Neuronal stem cell (in vitro differentiated cells): ENCODE measurements at regions not wholly inside any gene's neighbourhood (a gene's known extent, or its start where the extent isn't known, plus 50 kb on each side); places are given as distances from the start of the nearest gene placed in this dataset.
A peak's percentile ranks its signal among the peaks of the same experiment; 100 is the strongest.

Experiments
- DNase-seq: peaks from one replicate; pipeline ENCODE4 v3.0.0-alpha.2; 2013; ENCODE audit warnings: low spot score
- H2AFZ ChIP-seq: one replicate; pipeline ENCODE4 v1.6.1; 2013; ENCODE audit warnings: mild to moderate bottlenecking, low read length, inconsistent platforms
- H2AK5ac ChIP-seq: 2 replicates; pipeline ENCODE4 v1.6.1; 2013; ENCODE audit warnings: low read depth, mild to moderate bottlenecking, inconsistent platforms, low read length, moderate library complexity, mixed read lengths
- H2BK120ac ChIP-seq: 2 replicates; pipeline ENCODE4 v1.6.1; 2013; ENCODE audit warnings: low read depth, mild to moderate bottlenecking, inconsistent platforms, low read length, moderate library complexity, mixed read lengths
- H2BK12ac ChIP-seq: one replicate; pipeline ENCODE4 v1.6.1; 2013; ENCODE audit warnings: low read length, inconsistent platforms
- H2BK15ac ChIP-seq: 2 replicates; pipeline ENCODE4 v1.6.1; 2013; ENCODE audit warnings: mild to moderate bottlenecking, low read length, inconsistent platforms, mixed read lengths
- H2BK5ac ChIP-seq: one replicate; pipeline ENCODE4 v1.6.1; 2013; ENCODE audit warnings: inconsistent platforms, mild to moderate bottlenecking, low read length, moderate library complexity
- H3K14ac ChIP-seq: one replicate; pipeline ENCODE4 v1.6.1; 2013; ENCODE audit warnings: low read length, inconsistent platforms
- H3K18ac ChIP-seq: 2 replicates; pipeline ENCODE4 v1.6.1; 2013; ENCODE audit warnings: low read length, inconsistent platforms
- H3K23ac ChIP-seq: 2 replicates; pipeline ENCODE4 v1.6.1; 2013; ENCODE audit warnings: low read depth, mild to moderate bottlenecking, mixed read lengths, low read length, inconsistent platforms; ENCODE audit not compliant: poor library complexity
- H3K27ac ChIP-seq: replicated peaks from 3 replicates; pipeline ENCODE4 v1.5.1; 2013; ENCODE audit warnings: low read length, inconsistent platforms
- H3K27me3 ChIP-seq, 3 experiments: 2 replicates each; pipeline ENCODE4 v1.6.1; 2013; ENCODE audit warnings: low read length in 3 of 3, mild to moderate bottlenecking in 2 of 3, inconsistent platforms in 1 of 3, low read depth in 1 of 3, mixed read lengths in 1 of 3, moderate library complexity in 1 of 3; ENCODE audit not compliant: control insufficient read depth in 3 of 3, insufficient read depth in 3 of 3
- H3K36me3 ChIP-seq, 2 donors: replicated peaks in 1 of 2; 2 replicates each; pipeline ENCODE4 v1.6.1; 2013; ENCODE audit warnings: low read length in 2 of 2; ENCODE audit not compliant: control insufficient read depth in 2 of 2, insufficient read depth in 2 of 2
- H3K4ac ChIP-seq: 2 replicates; pipeline ENCODE4 v1.6.1; 2013; ENCODE audit warnings: inconsistent platforms, mild to moderate bottlenecking, low read length, moderate library complexity
- H3K4me1 ChIP-seq, 2 donors: 1 replicate in 1 of 2; 2 replicates in 1 of 2; pipeline ENCODE4 v1.6.1; 2013; ENCODE audit warnings: low read length in 2 of 2, low read depth in 1 of 2; ENCODE audit not compliant: control insufficient read depth in 2 of 2, insufficient read depth in 1 of 2
- H3K4me2 ChIP-seq: one replicate; pipeline ENCODE4 v1.6.1; 2013; ENCODE audit warnings: mild to moderate bottlenecking, low read length, inconsistent platforms; ENCODE audit not compliant: insufficient read depth, poor library complexity, severe bottlenecking
- H3K4me3 ChIP-seq, 2 donors: 2 replicates each; pipeline ENCODE4 v1.5.1; 2013; ENCODE audit warnings: low read length in 2 of 2, mild to moderate bottlenecking in 2 of 2, inconsistent platforms in 1 of 2, moderate library complexity in 1 of 2
- H3K79me1 ChIP-seq: one replicate; pipeline ENCODE4 v1.6.1; 2013; ENCODE audit warnings: low read depth, mild to moderate bottlenecking, inconsistent platforms, low read length, moderate library complexity
- H3K9ac ChIP-seq: one replicate; pipeline ENCODE4 v1.6.1; 2013; ENCODE audit warnings: mild to moderate bottlenecking, low read depth, low read length, inconsistent platforms; ENCODE audit not compliant: poor library complexity
- H3K9me3 ChIP-seq, 2 donors: replicated peaks in 1 of 2; 2 replicates each; pipeline versions ENCODE3 to v1.6.1; 2013; ENCODE audit warnings: low read length in 2 of 2, mild to moderate bottlenecking in 2 of 2, inconsistent platforms in 1 of 2, low read depth in 1 of 2, mixed read lengths in 1 of 2, moderate library complexity in 1 of 2; ENCODE audit not compliant: control insufficient read depth in 2 of 2, insufficient read depth in 1 of 2
- H4K8ac ChIP-seq: one replicate; pipeline ENCODE4 v1.6.1; 2013; ENCODE audit warnings: low read depth, mild to moderate bottlenecking, inconsistent platforms, low read length, moderate library complexity
- H4K91ac ChIP-seq: one replicate; pipeline ENCODE4 v1.6.1; 2013; ENCODE audit warnings: low read length, low read depth, mild to moderate bottlenecking, inconsistent platforms; ENCODE audit not compliant: poor library complexity
- WGBS, 2 donors: extraction: QIAGEN DNeasy Blood & Tissue Kit; methylation state at CpG; one replicate each; pipeline ENCODE4 v1.1.7; 2013; ENCODE audit warnings: missing lambda C conversion rate in 2 of 2, mixed read lengths in 1 of 2; ENCODE audit not compliant: insufficient read length in 2 of 2, insufficient replicate concordance in 1 of 2; ENCODE audit errors: extremely low coverage in 2 of 2; 5-methylcytosine and 5-hydroxymethylcytosine counted together

GRCh38 chr18:60847517-60847916 lies 474.9 kb upstream of the MC4R start:
- Histone ChIP-seq H3K18ac (no peak overlapping the region), H2AFZ (no peak overlapping the region), H3K4me3 (no peak overlapping the region), H4K8ac (no peak overlapping the region), H3K9me3 (peaks cover 0 to 1% of the 10 kb centered on the region in 2 donors), H3K9ac (no peak overlapping the region), H2BK15ac (no peak overlapping the region), H3K23ac (no peak overlapping the region), H3K14ac (no peak overlapping the region), H3K4me2 (no peak overlapping the region), H2BK12ac (no peak overlapping the region), H2BK5ac (no peak overlapping the region), H3K79me1 (no peaks in the 10 kb centered on the region), H3K4me1 (no peaks in the 10 kb centered on the region), H2BK120ac (no peak overlapping the region), H4K91ac (no peak overlapping the region), H3K36me3 (no peaks in the 10 kb centered on the region), H3K4ac (no peak overlapping the region), H3K27me3 (no peaks in the 10 kb centered on the region), H3K27ac (no peak overlapping the region), H2AK5ac (no peak overlapping the region)
- no CpG with 5 or more reads among the region's 3 CpGs for WGBS, 2 donors
- DNase-seq = no peak

- Histone ChIP-seq H2BK15ac (no peak overlapping the region), H3K4ac (no peak overlapping the region), H2BK120ac (no peak overlapping the region), H3K27ac (no peak overlapping the region), H4K91ac (no peak overlapping the region), H2BK5ac (no peak overlapping the region), H2AK5ac (no peak overlapping the region), H3K14ac (no peak overlapping the region), H2AFZ (no peak overlapping the region), H3K4me1 (peaks cover 0 to 6% of the 10 kb centered on the region in 2 donors), H3K4me3 (no peak overlapping the region), H3K36me3 (no peaks in the 10 kb centered on the region), H3K4me2 (no peak overlapping the region), H3K9ac (no peak overlapping the region), H2BK12ac (no peak overlapping the region), H3K27me3 (no peaks in the 10 kb centered on the region), H4K8ac (no peak overlapping the region), H3K18ac (no peak overlapping the region), H3K79me1 (no peaks in the 10 kb centered on the region), H3K23ac (no peak overlapping the region), H3K9me3 (no peaks in the 10 kb centered on the region)
- DNase-seq = no peak
Observed at GRCh38 chr18:60861575-60861974, 471.7 kb upstream of the CDH20 start.

- Histone ChIP-seq H2BK15ac (no peak overlapping the region), H3K9ac (no peak overlapping the region), H2AFZ (no peak overlapping the region), H2AK5ac (no peak overlapping the region), H3K4me2 (no peak overlapping the region), H3K36me3 (no peaks in the 10 kb centered on the region), H4K8ac (no peak overlapping the region), H3K23ac (no peak overlapping the region), H3K79me1 (no peaks in the 10 kb centered on the region), H3K4ac (no peak overlapping the region), H3K4me3 (no peak overlapping the region), H3K14ac (no peak overlapping the region), H2BK120ac (no peak overlapping the region), H3K4me1 (peaks cover 0 to 6% of the 10 kb centered on the region in 2 donors), H4K91ac (no peak overlapping the region), H3K9me3 (no peaks in the 10 kb centered on the region), H3K27ac (no peak overlapping the region), H2BK5ac (no peak overlapping the region), H3K27me3 (no peaks in the 10 kb centered on the region), H2BK12ac (no peak overlapping the region), H3K18ac (no peak overlapping the region)
- no CpG with 5 or more reads among the region's 3 CpGs for WGBS, 2 donors
- DNase-seq = no peak
Observed at GRCh38 chr18:60862988-60863387, 470.2 kb upstream of the CDH20 start.

DNA sequence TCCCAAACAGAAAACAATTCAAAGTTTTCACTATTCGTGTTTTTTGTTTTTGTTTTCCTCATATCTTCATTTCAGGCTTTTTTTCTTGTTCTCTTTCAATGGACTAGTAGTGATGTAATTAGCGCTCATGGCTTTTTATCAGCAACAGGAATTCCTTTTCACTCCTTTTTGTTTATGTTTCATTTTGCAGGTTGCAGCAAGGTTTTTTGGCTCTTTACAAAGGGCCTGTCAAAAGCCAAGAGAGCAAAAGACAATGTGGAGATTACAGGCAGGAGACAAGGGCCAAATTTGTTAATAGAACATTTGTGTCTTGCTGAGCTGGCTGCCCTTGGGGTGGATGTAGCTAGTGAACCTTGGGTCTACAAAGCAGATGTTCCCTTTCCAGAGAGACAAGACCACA lies 467.4 kb upstream of the CDH20 start:
- Histone ChIP-seq H2BK15ac (no peak overlapping the region), H4K91ac (no peak overlapping the region), H2AK5ac (no peak overlapping the region), H2BK120ac (no peak overlapping the region), H3K9ac (no peak overlapping the region), H3K23ac (no peak overlapping the region), H3K9me3 (no peaks in the 10 kb centered on the region), H2BK5ac (no peak overlapping the region), H3K4me2 (no peak overlapping the region), H3K79me1 (no peaks in the 10 kb centered on the region), H3K14ac (no peak overlapping the region), H3K4ac (no peak overlapping the region), H3K4me3 (no peak overlapping the region), H3K18ac (no peak overlapping the region), H3K27ac (no peak overlapping the region), H4K8ac (no peak overlapping the region), H2AFZ (no peak overlapping the region), H2BK12ac (no peak overlapping the region), H3K4me1 (peaks cover 0 to 1% of the 10 kb centered on the region in 2 donors), H3K36me3 (no peaks in the 10 kb centered on the region), H3K27me3 (no peaks in the 10 kb centered on the region)
- DNase-seq = peak; percentile 4
- no CpG with 5 or more reads among the region's 2 CpGs for WGBS, 2 donors
